ENCODE measurements at regions not wholly inside any gene's neighbourhood (a gene's known extent, or its start where the extent isn't known, plus 50 kb on each side); places are given as distances from the start of the nearest gene placed in this dataset.

- DNase-seq (ENCODE audit: low read depth), result no peak
These were observed 182.0 kb upstream of the IER5L start for GRCh38 chr9:129359916-129360536.

GRCh38 chr9:129359162-129359811 is 181.2 kb upstream of the IER5L start:
- DNase-seq (ENCODE audit: low read depth), result no peak

GRCh38 chr9:129358621-129359154 is 180.6 kb upstream of the IER5L start:
- no peak for DNase-seq (ENCODE audit: low read depth)

- DNase-seq (ENCODE audit: low read depth), result no peak
These were observed 179.7 kb upstream of the IER5L start for GRCh38 chr9:129357773-129358245.

GRCh38 chr9:129356871-129357772 is 179.1 kb upstream of the IER5L start:
- DNase-seq (ENCODE audit: low read depth), result no peak

- no peak for DNase-seq (ENCODE audit: low read depth)
These were observed 177.6 kb upstream of the IER5L start for GRCh38 chr9:129355631-129356030.

GRCh38 chr9:129354498-129354897 is 176.4 kb upstream of the IER5L start:
- DNase-seq (ENCODE audit: low read depth), result no peak

GRCh38 chr9:129353697-129354336 is 175.8 kb upstream of the IER5L start:
- no peak for DNase-seq (ENCODE audit: low read depth)

- no peak for DNase-seq (ENCODE audit: low read depth)
These were observed 174.2 kb upstream of the IER5L start for GRCh38 chr9:129352146-129352865.

- no peak for DNase-seq (ENCODE audit: low read depth)
These were observed 173.6 kb upstream of the IER5L start for GRCh38 chr9:129351642-129352145.

- DNase-seq (ENCODE audit: low read depth), result no peak
These were observed 173.1 kb upstream of the IER5L start for GRCh38 chr9:129351058-129351641.

- DNase-seq (ENCODE audit: low read depth), result no peak
These were observed 172.3 kb upstream of the IER5L start for GRCh38 chr9:129350143-129350935.

- DNase-seq (ENCODE audit: low read depth), result no peak
These were observed 171.5 kb upstream of the IER5L start for GRCh38 chr9:129349665-129349947.

- DNase-seq (ENCODE audit: low read depth), result no peak
These were observed 171.0 kb upstream of the IER5L start for GRCh38 chr9:129348890-129349664.

GRCh38 chr9:129347316-129348120 is 169.5 kb upstream of the IER5L start:
- DNase-seq (ENCODE audit: low read depth), result no peak

- DNase-seq (ENCODE audit: low read depth), result no peak
These were observed 168.0 kb upstream of the IER5L start for GRCh38 chr9:129346046-129346445.

GRCh38 chr9:129344641-129345495 is 166.8 kb upstream of the IER5L start:
- DNase-seq (ENCODE audit: low read depth), result no peak
